CD8-positive, alpha-beta memory T cell (primary cell): ENCODE measurements at regions not wholly inside any gene's neighbourhood (a gene's known extent, or its start where the extent isn't known, plus 50 kb on each side); places are given as distances from the start of the nearest gene placed in this dataset.

Experiments used
- CTCF ChIA-PET: fragments of 350-600 bp; sonication (Branson Sonifier 250); formaldehyde crosslinking; loops from one replicate; lab custom pipeline; 2021; ENCODE audit warnings: antibody characterized with exemption; lab: Charles Lee
- POLR2A ChIA-PET: fragments of 350-600 bp; sonication (Branson Sonifier 250); formaldehyde crosslinking; loops from one replicate; lab custom pipeline; 2021; ENCODE audit warnings: antibody characterized with exemption; lab: Charles Lee
- DNase-seq, 5 donors: peaks; one replicate each; pipeline versions ENCODE4 v3.0.0 to v3.0.0-alpha.2; 2020 to 2022; ENCODE audit warnings: mixed read lengths in 1 of 5
- H3K27ac ChIP-seq: one replicate; pipeline ENCODE4 v1.7.0; 2013; ENCODE audit warnings: low read depth, mild to moderate bottlenecking, low read length, moderate library complexity
- H3K27me3 ChIP-seq: 2 replicates; pipeline ENCODE4 v1.7.0; 2013; ENCODE audit warnings: low read length, mild to moderate bottlenecking; ENCODE audit not compliant: insufficient read depth, poor library complexity, severe bottlenecking
- H3K36me3 ChIP-seq: 2 replicates; pipeline ENCODE4 v1.7.0; 2013; ENCODE audit warnings: mild to moderate bottlenecking, low read length, moderate library complexity; ENCODE audit not compliant: insufficient read depth
- H3K4me1 ChIP-seq: 2 replicates; pipeline ENCODE4 v1.7.0; 2013; ENCODE audit warnings: mild to moderate bottlenecking, low read length, moderate library complexity; ENCODE audit not compliant: insufficient read depth
- H3K4me3 ChIP-seq: 2 replicates; pipeline ENCODE4 v1.7.0; 2013; ENCODE audit warnings: mild to moderate bottlenecking, low read length
- H3K9me3 ChIP-seq: 2 replicates; pipeline ENCODE4 v1.7.0; 2013; ENCODE audit warnings: mild to moderate bottlenecking, low read length
- H3K27ac Mint-ChIP-seq, 8 donors: one replicate each; pipeline ENCODE4 v1.8.0; 2020 to 2021; ENCODE audit warnings: mixed read lengths in 8 of 8, mild to moderate bottlenecking in 6 of 8, inconsistent platforms in 3 of 8, moderate library complexity in 3 of 8
- H3K27me3 Mint-ChIP-seq, 2 donors: one replicate each; pipeline ENCODE4 v1.8.0; 2020 to 2021; ENCODE audit warnings: mixed read lengths in 2 of 2, mild to moderate bottlenecking in 1 of 2, moderate library complexity in 1 of 2
- H3K36me3 Mint-ChIP-seq, 3 donors: one replicate each; pipeline ENCODE4 v1.8.0; 2020 to 2021; ENCODE audit warnings: mixed read lengths in 3 of 3, inconsistent platforms in 1 of 3, mild to moderate bottlenecking in 1 of 3
- H3K4me1 Mint-ChIP-seq, 3 donors: one replicate each; pipeline ENCODE4 v1.8.0; 2020 to 2021; ENCODE audit warnings: mixed read lengths in 3 of 3, inconsistent platforms in 1 of 3, mild to moderate bottlenecking in 1 of 3
- H3K4me3 Mint-ChIP-seq, 7 donors: one replicate each; pipeline ENCODE4 v1.8.0; 2020 to 2021; ENCODE audit warnings: mixed read lengths in 7 of 7, mild to moderate bottlenecking in 6 of 7, moderate library complexity in 4 of 7, inconsistent platforms in 2 of 7
- H3K9me3 Mint-ChIP-seq, 5 donors: one replicate each; pipeline ENCODE4 v1.8.0; 2020 to 2022; ENCODE audit warnings: mixed read lengths in 5 of 5, mild to moderate bottlenecking in 3 of 5, moderate library complexity in 2 of 5, inconsistent platforms in 1 of 5

GRCh38 chr1:56220021-56220420, 359.3 kb downstream of the PLPP3 start:
- Histone ChIP-seq H3K27ac (no peak overlapping the region), H3K9me3 (no peaks in the 10 kb centered on the region), H3K27me3 (no peaks in the 10 kb centered on the region), H3K4me3 (no peak overlapping the region), H3K4me1 (no peaks in the 10 kb centered on the region), H3K36me3 (no peaks in the 10 kb centered on the region)
- no peaks in the 10 kb centered on the region for H3K4me1 Mint-ChIP-seq
- no peak for DNase-seq
- POLR2A ChIA-PET, result no interaction called here
- H3K36me3 Mint-ChIP-seq, result no peaks in the 10 kb centered on the region
- no peak overlapping the region for H3K4me3 Mint-ChIP-seq
- CTCF ChIA-PET, result no interaction called here
- no peaks in the 10 kb centered on the region for H3K27me3 Mint-ChIP-seq
- H3K27ac Mint-ChIP-seq, result no peak overlapping the region
- H3K9me3 Mint-ChIP-seq, result peaks cover 0 to 6% (median 0%) of the 10 kb centered on the region in 5 donors

- POLR2A ChIA-PET, result no interaction called here
- H3K27ac ChIP-seq, result no peak overlapping the region
- no peaks in the 10 kb centered on the region for H3K4me1 ChIP-seq
- CTCF ChIA-PET, result no interaction called here
- Mint-ChIP-seq H3K9me3 (peaks cover 0 to 4% (median 0%) of the 10 kb centered on the region in 5 donors), H3K4me1 (no peaks in the 10 kb centered on the region), H3K27me3 (no peaks in the 10 kb centered on the region), H3K27ac (no peak overlapping the region), H3K36me3 (no peaks in the 10 kb centered on the region), H3K4me3 (no peak overlapping the region)
- H3K27me3 ChIP-seq, result no peaks in the 10 kb centered on the region
- no peaks in the 10 kb centered on the region for H3K9me3 ChIP-seq
- no peaks in the 10 kb centered on the region for H3K36me3 ChIP-seq
- H3K4me3 ChIP-seq, result no peak overlapping the region
- DNase-seq, result no peak
Measured at GRCh38 chr1:56218023-56218422, 361.3 kb downstream of the PLPP3 start.

- H3K27ac Mint-ChIP-seq, result no peak overlapping the region
- no peaks in the 10 kb centered on the region for H3K27me3 ChIP-seq
- no peaks in the 10 kb centered on the region for H3K36me3 Mint-ChIP-seq
- ChIA-PET CTCF (no interaction called here), POLR2A (no interaction called here)
- no peak for DNase-seq
- H3K4me3 Mint-ChIP-seq, result no peak overlapping the region
- H3K9me3 Mint-ChIP-seq, result peaks cover 0 to 2% (median 0%) of the 10 kb centered on the region in 5 donors
- no peaks in the 10 kb centered on the region for H3K4me1 ChIP-seq
- no peaks in the 10 kb centered on the region for H3K36me3 ChIP-seq
- H3K9me3 ChIP-seq, result no peaks in the 10 kb centered on the region
- H3K4me1 Mint-ChIP-seq, result no peaks in the 10 kb centered on the region
- no peaks in the 10 kb centered on the region for H3K27me3 Mint-ChIP-seq
- H3K27ac ChIP-seq, result no peak overlapping the region
- no peak overlapping the region for H3K4me3 ChIP-seq
Measured at GRCh38 chr1:56216218-56216617, 363.1 kb downstream of the PLPP3 start.

- ChIA-PET CTCF (no interaction called here), POLR2A (no interaction called here)
- Mint-ChIP-seq H3K27ac (no peak overlapping the region), H3K36me3 (no peaks in the 10 kb centered on the region), H3K4me1 (no peaks in the 10 kb centered on the region), H3K9me3 (peaks cover 0 to 2% (median 0%) of the 10 kb centered on the region in 5 donors), H3K27me3 (no peaks in the 10 kb centered on the region), H3K4me3 (no peak overlapping the region)
- DNase-seq, result no peak
- Histone ChIP-seq H3K36me3 (no peaks in the 10 kb centered on the region), H3K4me3 (no peak overlapping the region), H3K27ac (no peak overlapping the region), H3K9me3 (no peaks in the 10 kb centered on the region), H3K27me3 (no peaks in the 10 kb centered on the region), H3K4me1 (no peaks in the 10 kb centered on the region)
Measured at GRCh38 chr1:56215771-56216170, 363.6 kb downstream of the PLPP3 start.

GRCh38 chr1:56215086-56215485, 364.3 kb downstream of the PLPP3 start:
- no peaks in the 10 kb centered on the region for H3K4me1 ChIP-seq
- no peaks in the 10 kb centered on the region for H3K36me3 Mint-ChIP-seq
- CTCF ChIA-PET, result no interaction called here

GRCh38 chr1:56213068-56213467, 366.3 kb downstream of the PLPP3 start:
- no peaks in the 10 kb centered on the region for H3K27me3 Mint-ChIP-seq
- no peaks in the 10 kb centered on the region for H3K36me3 Mint-ChIP-seq
- no peaks in the 10 kb centered on the region for H3K4me1 ChIP-seq
- H3K36me3 ChIP-seq, result no peaks in the 10 kb centered on the region
- H3K4me1 Mint-ChIP-seq, result no peaks in the 10 kb centered on the region
- no peaks in the 10 kb centered on the region for H3K27me3 ChIP-seq
- H3K4me3 ChIP-seq, result no peak overlapping the region
- peaks cover 0 to 2% (median 0%) of the 10 kb centered on the region in 5 donors for H3K9me3 Mint-ChIP-seq
- H3K9me3 ChIP-seq, result no peaks in the 10 kb centered on the region
- H3K27ac ChIP-seq, result no peak overlapping the region
- POLR2A ChIA-PET, result no interaction called here
- DNase-seq, result no peak
- CTCF ChIA-PET, result no interaction called here
- no peak overlapping the region for H3K4me3 Mint-ChIP-seq
- H3K27ac Mint-ChIP-seq, result no peak overlapping the region

More at GRCh38 chr1:56215086-56215485, 364.3 kb downstream of the PLPP3 start:
- no peaks in the 10 kb centered on the region for H3K4me1 Mint-ChIP-seq
- H3K27ac Mint-ChIP-seq, result no peak overlapping the region
- no peaks in the 10 kb centered on the region for H3K27me3 Mint-ChIP-seq
- POLR2A ChIA-PET, result no interaction called here
- no peak overlapping the region for H3K27ac ChIP-seq
- no peak overlapping the region for H3K4me3 ChIP-seq
- DNase-seq, result no peak
- H3K9me3 ChIP-seq, result no peaks in the 10 kb centered on the region
- no peaks in the 10 kb centered on the region for H3K27me3 ChIP-seq
- H3K9me3 Mint-ChIP-seq, result peaks cover 0 to 2% (median 0%) of the 10 kb centered on the region in 5 donors
- H3K36me3 ChIP-seq, result no peaks in the 10 kb centered on the region
- H3K4me3 Mint-ChIP-seq, result no peak overlapping the region

GRCh38 chr1:56212143-56212542, 367.2 kb downstream of the PLPP3 start:
- H3K4me1 ChIP-seq, result no peaks in the 10 kb centered on the region
- H3K36me3 Mint-ChIP-seq, result no peaks in the 10 kb centered on the region
- no peaks in the 10 kb centered on the region for H3K36me3 ChIP-seq
- H3K27ac Mint-ChIP-seq, result peak overlapping the region in 1 of 8 donors; percentile 55
- H3K27me3 Mint-ChIP-seq, result no peaks in the 10 kb centered on the region
- H3K4me1 Mint-ChIP-seq, result no peaks in the 10 kb centered on the region
- H3K4me3 ChIP-seq, result no peak overlapping the region
- DNase-seq, result no peak
- no peaks in the 10 kb centered on the region for H3K27me3 ChIP-seq
- ChIA-PET POLR2A (no interaction called here), CTCF (no interaction called here)
- H3K9me3 ChIP-seq, result no peaks in the 10 kb centered on the region
- H3K9me3 Mint-ChIP-seq, result peaks cover 0 to 2% (median 0%) of the 10 kb centered on the region in 5 donors
- H3K27ac ChIP-seq, result no peak overlapping the region
- H3K4me3 Mint-ChIP-seq, result no peak overlapping the region

- DNase-seq, result no peak
- Histone ChIP-seq H3K27ac (no peak overlapping the region), H3K36me3 (no peaks in the 10 kb centered on the region), H3K4me3 (no peak overlapping the region), H3K9me3 (no peaks in the 10 kb centered on the region), H3K27me3 (no peaks in the 10 kb centered on the region), H3K4me1 (no peaks in the 10 kb centered on the region)
- ChIA-PET POLR2A (no interaction called here), CTCF (no interaction called here)
- H3K9me3 Mint-ChIP-seq, result peaks cover 0 to 5% (median 2%) of the 10 kb centered on the region in 5 donors
- no peak overlapping the region for H3K4me3 Mint-ChIP-seq
- peaks cover 0 to 2% of the 10 kb centered on the region in 2 donors for H3K27me3 Mint-ChIP-seq
- no peaks in the 10 kb centered on the region for H3K36me3 Mint-ChIP-seq
- no peaks in the 10 kb centered on the region for H3K4me1 Mint-ChIP-seq
- no peak overlapping the region for H3K27ac Mint-ChIP-seq
Measured at GRCh38 chr1:56206391-56206790, 373.0 kb downstream of the PLPP3 start.

GRCh38 chr1:56204206-56204605, 375.2 kb downstream of the PLPP3 start:
- Histone ChIP-seq H3K27me3 (no peaks in the 10 kb centered on the region), H3K27ac (no peak overlapping the region), H3K36me3 (no peaks in the 10 kb centered on the region), H3K4me3 (no peak overlapping the region), H3K4me1 (no peaks in the 10 kb centered on the region), H3K9me3 (no peaks in the 10 kb centered on the region)
- H3K27ac Mint-ChIP-seq, result no peak overlapping the region
- no peaks in the 10 kb centered on the region for H3K36me3 Mint-ChIP-seq
- POLR2A ChIA-PET, result no interaction called here
- CTCF ChIA-PET, result no interaction called here
- DNase-seq, result no peak
- peaks cover 0 to 2% of the 10 kb centered on the region in 2 donors for H3K27me3 Mint-ChIP-seq
- H3K4me1 Mint-ChIP-seq, result no peaks in the 10 kb centered on the region
- H3K9me3 Mint-ChIP-seq, result peaks cover 0 to 5% (median 2%) of the 10 kb centered on the region in 5 donors
- no peak overlapping the region for H3K4me3 Mint-ChIP-seq
